Upper lobe of left lung (tissue), 4 donors: ENCODE measurements at regions not wholly inside any gene's neighbourhood (a gene's known extent, or its start where the extent isn't known, plus 50 kb on each side); places are given as distances from the start of the nearest gene placed in this dataset.
"Not testable (repeated sequence)": the region's sequence is repeated elsewhere in the genome, so short reads cannot be mapped to it uniquely, and the experiment has no call there.

Experiments
- EP300 ChIP-seq, 4 donors: sonication (generic); formaldehyde crosslinking; IDR thresholded peaks; one replicate each; pipeline ENCODE4 v1.5.1; 2017; ENCODE audit warnings: antibody characterized with exemption in 4 of 4, control low read depth in 2 of 4
- POLR2A ChIP-seq, 4 donors: fragments of 450-650 bp; IDR thresholded peaks; one replicate each; pipeline ENCODE4 v1.5.1; 2016 to 2017; ENCODE audit warnings: antibody characterized with exemption in 4 of 4, mild to moderate bottlenecking in 2 of 4
- TF ChIP-seq, protein P1 (sequence below), 6 experiments: fragments of 450-650 bp in 4 of 6; fragments of 200-600 bp in 2 of 6; sonication (generic) in 2 of 6; IDR thresholded peaks; one replicate each; pipeline ENCODE4 v1.5.1; 2016 to 2019; ENCODE audit warnings: antibody characterized with exemption in 6 of 6

DNA sequence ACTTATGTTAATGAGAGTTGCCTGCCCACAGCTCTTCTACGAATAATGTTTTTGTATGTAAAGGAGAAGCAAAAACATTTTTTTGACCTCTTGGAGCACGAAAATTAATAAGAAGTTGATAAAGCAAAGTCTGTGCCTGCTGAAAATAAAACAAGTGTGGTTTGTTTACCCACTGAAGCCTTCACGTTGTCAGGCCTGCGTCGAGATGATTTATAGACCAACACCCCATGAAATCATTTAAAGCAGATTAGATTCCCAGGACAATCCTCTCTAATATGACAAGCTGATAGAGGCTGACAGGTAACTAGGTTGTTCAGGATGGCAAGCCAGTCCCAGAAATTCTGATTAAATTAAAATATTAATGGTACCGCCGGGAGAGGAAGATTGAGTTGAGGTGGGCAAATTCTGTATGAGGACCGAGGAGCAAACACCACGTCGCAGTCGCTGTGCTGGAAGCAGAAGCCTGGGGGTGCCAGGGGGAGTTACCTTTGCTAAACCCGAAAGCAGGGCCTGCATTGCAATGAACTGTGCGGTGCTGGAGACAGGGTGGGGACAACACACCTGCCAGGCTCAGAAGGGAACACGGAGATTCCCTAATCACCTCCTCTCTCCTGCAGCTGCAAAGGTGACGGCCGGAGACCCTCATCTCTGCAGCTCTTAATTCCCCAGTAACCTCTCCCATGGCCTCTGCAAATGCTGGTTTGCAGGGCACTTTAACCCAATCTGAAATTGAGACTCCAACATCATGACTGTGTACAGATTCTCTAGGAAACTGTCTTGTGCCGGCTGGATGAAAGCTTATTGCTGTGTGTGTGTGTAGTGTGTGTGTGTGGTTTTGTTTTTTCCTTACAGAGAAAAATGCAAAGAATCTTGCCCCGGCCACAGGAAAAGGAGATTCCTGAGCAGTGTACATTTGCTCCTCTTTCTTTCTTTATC is 2805.9 kb downstream of the RPIA start:
- not testable (repeated sequence) for TF ChIP-seq EP300, POLR2A (IDR thresholded peaks at IDR 0.05)
- TF ChIP-seq, protein P1, sequence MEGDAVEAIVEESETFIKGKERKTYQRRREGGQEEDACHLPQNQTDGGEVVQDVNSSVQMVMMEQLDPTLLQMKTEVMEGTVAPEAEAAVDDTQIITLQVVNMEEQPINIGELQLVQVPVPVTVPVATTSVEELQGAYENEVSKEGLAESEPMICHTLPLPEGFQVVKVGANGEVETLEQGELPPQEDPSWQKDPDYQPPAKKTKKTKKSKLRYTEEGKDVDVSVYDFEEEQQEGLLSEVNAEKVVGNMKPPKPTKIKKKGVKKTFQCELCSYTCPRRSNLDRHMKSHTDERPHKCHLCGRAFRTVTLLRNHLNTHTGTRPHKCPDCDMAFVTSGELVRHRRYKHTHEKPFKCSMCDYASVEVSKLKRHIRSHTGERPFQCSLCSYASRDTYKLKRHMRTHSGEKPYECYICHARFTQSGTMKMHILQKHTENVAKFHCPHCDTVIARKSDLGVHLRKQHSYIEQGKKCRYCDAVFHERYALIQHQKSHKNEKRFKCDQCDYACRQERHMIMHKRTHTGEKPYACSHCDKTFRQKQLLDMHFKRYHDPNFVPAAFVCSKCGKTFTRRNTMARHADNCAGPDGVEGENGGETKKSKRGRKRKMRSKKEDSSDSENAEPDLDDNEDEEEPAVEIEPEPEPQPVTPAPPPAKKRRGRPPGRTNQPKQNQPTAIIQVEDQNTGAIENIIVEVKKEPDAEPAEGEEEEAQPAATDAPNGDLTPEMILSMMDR (IDR thresholded peaks at IDR 0.05): not testable (repeated sequence)
